ENCODE measurements at regions not wholly inside any gene's neighbourhood (a gene's known extent, or its start where the extent isn't known, plus 50 kb on each side); places are given as distances from the start of the nearest gene placed in this dataset.

DNA sequence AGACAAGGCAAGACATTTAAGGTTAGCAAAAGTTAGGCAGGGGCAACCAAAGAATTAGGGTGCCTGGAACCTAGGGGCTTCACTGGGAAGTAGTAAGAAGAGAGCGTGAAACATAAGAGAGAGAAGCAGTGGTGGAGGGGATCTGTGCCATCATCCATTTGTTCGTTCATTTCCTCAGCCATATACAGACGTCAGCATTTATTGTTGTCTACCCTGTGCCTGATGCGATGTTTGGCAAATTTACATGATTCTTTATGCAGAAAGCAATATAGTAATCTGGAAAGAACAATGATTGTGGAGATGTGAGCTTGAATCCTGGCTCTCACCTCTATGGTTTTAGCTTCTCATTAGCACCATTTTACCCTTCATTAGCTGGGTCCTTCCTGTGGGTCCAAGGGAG, 477.5 kb upstream of the MPDZ start:
- intact Hi-C loops (cut with micrococcal nuclease; ENCODE audit: unreplicated experiment): no loop called here
- in situ Hi-C loops (cut with MboI): no loop called here
- no peak for FAIRE-seq

DNA sequence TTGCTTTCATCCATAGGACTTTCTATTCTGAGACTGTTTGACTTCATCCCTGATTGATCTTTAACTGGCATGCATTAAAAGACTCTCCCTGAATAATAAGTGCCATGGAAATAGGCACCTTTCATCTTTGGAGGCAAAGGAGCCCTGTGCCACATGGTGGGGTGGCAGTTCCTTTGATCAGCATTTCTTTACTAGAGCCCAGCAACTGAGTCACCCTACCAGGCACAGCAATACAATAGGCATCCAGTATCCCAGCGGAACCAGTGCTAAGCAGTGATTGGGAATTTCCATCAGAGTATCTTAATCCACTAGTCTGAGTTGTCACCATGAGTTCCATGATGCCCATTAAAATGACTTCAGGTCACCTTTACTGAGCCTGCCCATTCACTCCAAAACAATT, 476.1 kb upstream of the MPDZ start:
- H4K20me1 ChIP-seq (ENCODE audit: control insufficient read depth, insufficient read depth): no peaks in the 10 kb centered on the region
- ATAC-seq: no peak
- in situ Hi-C loops (cut with MboI): no loop called here
- 0% methylated on average over 1 of the region's 1 CpG for WGBS (ENCODE audit: insufficient coverage, insufficient replicate concordance, low lambda C conversion rate, missing lambda C conversion rate)
- SMC1A ChIA-PET (ENCODE audit: uncharacterized antibody, unreplicated experiment): no interaction called here
- RAD21 ChIA-PET (ENCODE audit: unreplicated experiment): no interaction called here
- POLR2A ChIA-PET: no interaction called here
- intact Hi-C loops (cut with micrococcal nuclease; ENCODE audit: unreplicated experiment): no loop called here
- no TSS peak for BruUV-seq (replicated peaks)
- H3K79me2 ChIP-seq (ENCODE audit: control insufficient read depth, insufficient read depth, low read length): no peaks in the 10 kb centered on the region
- DNase-seq (ENCODE audit: low read depth, low spot score): no peak
- H3K4me3 ChIP-seq: no peak overlapping the region
- no peaks in the 10 kb centered on the region for H3K9me3 ChIP-seq (replicated peaks; ENCODE audit: control insufficient read depth, insufficient read depth, low read length)
- no peak overlapping the region for H3K27ac ChIP-seq (ENCODE audit: control insufficient read depth, insufficient read depth)
- FAIRE-seq: no peak
- CTCF ChIA-PET: no interaction called here
- no peak overlapping the region for H2AFZ ChIP-seq (ENCODE audit: control insufficient read depth, low read depth, low read length)
- H3K9ac ChIP-seq (ENCODE audit: control insufficient read depth, insufficient read depth, low read length): no peak overlapping the region
- H3K4me2 ChIP-seq (ENCODE audit: control insufficient read depth, insufficient read depth): no peak overlapping the region
- H3K4me1 ChIP-seq (ENCODE audit: control insufficient read depth, insufficient read depth, low read length): no peaks in the 10 kb centered on the region
- no peaks in the 10 kb centered on the region for H3K27me3 ChIP-seq (replicated peaks in 1 of 2; ENCODE audit: control insufficient read depth in 2 of 2, insufficient read depth in 2 of 2, low read length in 1 of 2)
- H3K36me3 ChIP-seq (ENCODE audit: control insufficient read depth in 2 of 2, insufficient read depth in 2 of 2, low read length in 1 of 2): no peaks in the 10 kb centered on the region
- no peak for TF ChIP-seq CHD4 (IDR thresholded peaks at IDR 0.05)
- no peak for TF ChIP-seq PAX5 (IDR thresholded peaks at IDR 0.05; ENCODE audit: borderline replicate concordance, low read depth, low read length)
- TF ChIP-seq, protein P1, sequence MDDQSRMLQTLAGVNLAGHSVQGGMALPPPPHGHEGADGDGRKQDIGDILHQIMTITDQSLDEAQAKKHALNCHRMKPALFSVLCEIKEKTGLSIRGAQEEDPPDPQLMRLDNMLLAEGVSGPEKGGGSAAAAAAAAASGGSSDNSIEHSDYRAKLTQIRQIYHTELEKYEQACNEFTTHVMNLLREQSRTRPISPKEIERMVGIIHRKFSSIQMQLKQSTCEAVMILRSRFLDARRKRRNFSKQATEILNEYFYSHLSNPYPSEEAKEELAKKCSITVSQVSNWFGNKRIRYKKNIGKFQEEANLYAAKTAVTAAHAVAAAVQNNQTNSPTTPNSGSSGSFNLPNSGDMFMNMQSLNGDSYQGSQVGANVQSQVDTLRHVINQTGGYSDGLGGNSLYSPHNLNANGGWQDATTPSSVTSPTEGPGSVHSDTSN (IDR thresholded peaks at IDR 0.05; ENCODE audit: insufficient replicate concordance, low read depth, low read length): no peak
- TF ChIP-seq IKZF1 (conservative IDR thresholded peaks at IDR 0.05): no peak
- TF ChIP-seq RAD21 (IDR thresholded peaks at IDR 0.05; ENCODE audit: insufficient read depth, low read depth, low read length): no peak
- TF ChIP-seq YY1 (IDR thresholded peaks at IDR 0.05; ENCODE audit: low read depth, low read length): no peak
- no peak for TF ChIP-seq ZNF384 (IDR thresholded peaks at IDR 0.05; ENCODE audit: borderline replicate concordance, low read depth, low read length)
- TF ChIP-seq CHD2 (IDR thresholded peaks at IDR 0.05; ENCODE audit: borderline replicate concordance, low read depth, low read length): no peak
- TF ChIP-seq, protein P2, sequence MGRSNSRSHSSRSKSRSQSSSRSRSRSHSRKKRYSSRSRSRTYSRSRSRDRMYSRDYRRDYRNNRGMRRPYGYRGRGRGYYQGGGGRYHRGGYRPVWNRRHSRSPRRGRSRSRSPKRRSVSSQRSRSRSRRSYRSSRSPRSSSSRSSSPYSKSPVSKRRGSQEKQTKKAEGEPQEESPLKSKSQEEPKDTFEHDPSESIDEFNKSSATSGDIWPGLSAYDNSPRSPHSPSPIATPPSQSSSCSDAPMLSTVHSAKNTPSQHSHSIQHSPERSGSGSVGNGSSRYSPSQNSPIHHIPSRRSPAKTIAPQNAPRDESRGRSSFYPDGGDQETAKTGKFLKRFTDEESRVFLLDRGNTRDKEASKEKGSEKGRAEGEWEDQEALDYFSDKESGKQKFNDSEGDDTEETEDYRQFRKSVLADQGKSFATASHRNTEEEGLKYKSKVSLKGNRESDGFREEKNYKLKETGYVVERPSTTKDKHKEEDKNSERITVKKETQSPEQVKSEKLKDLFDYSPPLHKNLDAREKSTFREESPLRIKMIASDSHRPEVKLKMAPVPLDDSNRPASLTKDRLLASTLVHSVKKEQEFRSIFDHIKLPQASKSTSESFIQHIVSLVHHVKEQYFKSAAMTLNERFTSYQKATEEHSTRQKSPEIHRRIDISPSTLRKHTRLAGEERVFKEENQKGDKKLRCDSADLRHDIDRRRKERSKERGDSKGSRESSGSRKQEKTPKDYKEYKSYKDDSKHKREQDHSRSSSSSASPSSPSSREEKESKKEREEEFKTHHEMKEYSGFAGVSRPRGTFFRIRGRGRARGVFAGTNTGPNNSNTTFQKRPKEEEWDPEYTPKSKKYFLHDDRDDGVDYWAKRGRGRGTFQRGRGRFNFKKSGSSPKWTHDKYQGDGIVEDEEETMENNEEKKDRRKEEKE (IDR thresholded peaks at IDR 0.05): no peak
- no peak for TF ChIP-seq TARDBP (IDR thresholded peaks at IDR 0.05; ENCODE audit: borderline replicate concordance)
- TF ChIP-seq JUND (IDR thresholded peaks at IDR 0.05; ENCODE audit: low read depth, low read length): no peak
- no peak for TF ChIP-seq KDM1A (IDR thresholded peaks at IDR 0.05; ENCODE audit: borderline replicate concordance)
- no peak for TF ChIP-seq MXI1 (IDR thresholded peaks at IDR 0.05; ENCODE audit: low read depth, low read length)

More for the DNA sequence above, 477.5 kb upstream of the MPDZ start:
- no peak for ATAC-seq
- H3K79me2 ChIP-seq (ENCODE audit: control insufficient read depth, insufficient read depth, low read length): no peaks in the 10 kb centered on the region
- H4K20me1 ChIP-seq (ENCODE audit: control insufficient read depth, insufficient read depth): no peaks in the 10 kb centered on the region
- TF ChIP-seq ZBED1 (IDR thresholded peaks at IDR 0.05; ENCODE audit: borderline replicate concordance): no peak
- TF ChIP-seq NRF1 (conservative IDR thresholded peaks at IDR 0.05; ENCODE audit: low read depth, low read length): no peak
- TF ChIP-seq TCF12 (IDR thresholded peaks at IDR 0.05; ENCODE audit: low read depth, low read length): no peak
- no peak for TF ChIP-seq ZNF207 (IDR thresholded peaks at IDR 0.05; ENCODE audit: borderline replicate concordance)
- no peaks in the 10 kb centered on the region for H3K9me3 ChIP-seq (replicated peaks; ENCODE audit: control insufficient read depth, insufficient read depth, low read length)
- ChIA-PET SMC1A (ENCODE audit: uncharacterized antibody, unreplicated experiment) (no interaction called here), POLR2A (no interaction called here), RAD21 (ENCODE audit: unreplicated experiment) (no interaction called here), CTCF (no interaction called here)
- no peak overlapping the region for H2AFZ ChIP-seq (ENCODE audit: control insufficient read depth, low read depth, low read length)
- no peaks in the 10 kb centered on the region for H3K4me1 ChIP-seq (ENCODE audit: control insufficient read depth, insufficient read depth, low read length)
- BruUV-seq (replicated peaks): no TSS peak
- no peak overlapping the region for H3K9ac ChIP-seq (ENCODE audit: control insufficient read depth, insufficient read depth, low read length)
- H3K27me3 ChIP-seq (replicated peaks in 1 of 2; ENCODE audit: control insufficient read depth in 2 of 2, insufficient read depth in 2 of 2, low read length in 1 of 2): no peaks in the 10 kb centered on the region
- H3K27ac ChIP-seq (ENCODE audit: control insufficient read depth, insufficient read depth): no peak overlapping the region
- 9% methylated on average over 4 of the region's 4 CpGs for WGBS (ENCODE audit: insufficient coverage, insufficient replicate concordance, low lambda C conversion rate, missing lambda C conversion rate)
- H3K4me3 ChIP-seq: no peak overlapping the region
- DNase-seq (ENCODE audit: low read depth, low spot score): no peak
- H3K4me2 ChIP-seq (ENCODE audit: control insufficient read depth, insufficient read depth): no peak overlapping the region
- H3K36me3 ChIP-seq (ENCODE audit: control insufficient read depth in 2 of 2, insufficient read depth in 2 of 2, low read length in 1 of 2): no peaks in the 10 kb centered on the region
